GM21529 (cell line): ENCODE measurements at regions not wholly inside any gene's neighbourhood (a gene's known extent, or its start where the extent isn't known, plus 50 kb on each side); places are given as distances from the start of the nearest gene placed in this dataset.

Experiments
- ATAC-seq: cut with Tn5 transposase; IDR thresholded peaks from one replicate; pipeline ENCODE4 v1.9.1; 2021; ENCODE audit not compliant: unreplicated experiment

DNA sequence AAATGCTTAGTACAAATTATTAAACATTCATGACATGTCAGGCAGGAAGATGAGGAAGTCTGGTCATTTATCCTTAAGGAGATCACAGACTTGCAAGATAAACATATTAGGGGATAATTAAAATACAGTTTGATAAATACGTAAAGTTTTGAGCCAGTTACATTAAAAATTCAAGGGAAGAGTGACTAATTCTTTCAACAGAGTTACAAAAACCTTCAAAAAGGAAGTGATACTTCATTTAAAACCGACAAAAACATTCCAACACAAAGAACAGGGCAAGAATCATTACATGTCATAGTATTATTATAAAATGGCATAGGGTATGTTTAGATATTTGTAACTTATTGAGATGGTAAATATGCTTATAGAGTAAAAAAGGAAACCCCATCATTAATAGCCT is 636.0 kb downstream of the NR4A2 start:
- no peak for ATAC-seq

DNA sequence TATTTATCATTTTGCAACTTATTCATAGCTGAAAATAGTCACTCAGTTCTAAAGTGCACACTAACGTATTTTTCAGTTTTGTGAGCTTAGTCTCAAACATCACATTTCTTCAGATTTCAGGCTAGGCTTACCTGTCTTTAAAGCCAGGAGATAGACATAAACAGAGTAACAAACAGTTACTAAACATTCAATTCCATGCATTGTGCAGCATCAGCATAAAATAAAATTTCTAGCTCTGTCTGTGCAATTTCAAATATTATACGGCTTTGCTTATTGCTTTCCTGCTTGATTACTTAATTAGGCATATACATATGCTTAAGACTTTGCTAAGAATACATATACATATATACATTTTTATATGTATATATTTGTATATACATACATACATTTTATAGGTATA is 637.0 kb downstream of the NR4A2 start:
- ATAC-seq, result no peak

DNA sequence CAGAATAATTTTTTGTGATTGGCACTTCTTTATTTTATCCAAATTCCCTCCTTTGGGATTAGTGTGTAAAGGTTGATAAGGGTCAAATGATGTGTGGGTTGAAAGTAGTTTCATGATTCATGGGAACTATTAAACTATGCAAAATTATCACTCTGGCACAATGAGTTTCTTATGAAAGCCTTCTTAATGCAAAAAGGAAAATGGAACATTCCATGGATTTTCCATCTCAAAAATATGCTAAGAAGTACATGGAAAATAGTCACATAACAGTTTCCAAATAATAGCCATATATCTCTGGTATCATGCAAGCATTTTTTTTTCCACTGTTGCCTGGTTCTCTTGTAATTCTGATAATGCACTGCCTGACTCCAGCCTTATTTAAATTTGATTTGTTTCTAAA is 639.7 kb downstream of the NR4A2 start:
- ATAC-seq, result no peak

DNA sequence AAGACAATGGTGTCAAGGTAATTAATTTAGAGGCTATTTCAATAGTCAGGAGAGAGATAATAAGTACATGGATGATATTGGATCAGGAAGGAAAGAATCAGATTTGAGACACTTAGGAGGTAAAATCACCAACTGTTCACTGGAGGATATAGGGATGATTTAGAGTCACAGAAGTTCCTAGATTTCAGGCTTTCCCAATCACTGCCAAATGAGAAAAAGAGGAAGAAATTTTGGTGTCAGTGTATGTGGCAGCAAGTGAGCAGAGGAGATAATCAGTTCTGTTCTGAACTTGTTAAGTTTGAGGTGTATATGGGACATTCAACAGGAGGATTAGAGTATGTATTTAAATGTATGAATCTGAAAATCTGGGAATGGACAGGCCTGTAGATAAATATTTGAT is 640.4 kb downstream of the NR4A2 start:
- no peak for ATAC-seq

GRCh38 chr2:155690785-155691184 is 641.7 kb downstream of the NR4A2 start:
- peak; percentile 93 for ATAC-seq

- ATAC-seq, result no peak
Measured at GRCh38 chr2:155689791-155690190, 642.7 kb downstream of the NR4A2 start.

DNA sequence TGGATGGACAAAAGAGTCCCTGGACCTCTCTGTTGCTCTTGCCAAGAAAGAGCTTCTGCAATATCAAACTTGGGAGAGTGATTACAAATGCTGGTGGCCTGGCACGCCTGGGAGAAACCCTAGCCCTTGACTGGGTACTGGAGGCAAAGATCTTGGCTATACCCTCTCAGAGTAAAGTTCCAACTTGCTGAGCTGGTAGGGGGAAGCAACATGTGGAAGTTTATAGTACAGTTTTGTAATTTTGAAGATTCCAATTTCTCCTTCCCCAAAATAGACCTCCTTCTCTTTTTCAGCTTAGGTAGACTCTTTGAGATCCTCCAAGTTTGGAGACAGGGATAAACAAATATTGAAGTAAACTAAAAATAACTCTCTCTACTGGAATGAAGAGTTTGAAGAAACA is 645.3 kb downstream of the NR4A2 start:
- ATAC-seq, result no peak

DNA sequence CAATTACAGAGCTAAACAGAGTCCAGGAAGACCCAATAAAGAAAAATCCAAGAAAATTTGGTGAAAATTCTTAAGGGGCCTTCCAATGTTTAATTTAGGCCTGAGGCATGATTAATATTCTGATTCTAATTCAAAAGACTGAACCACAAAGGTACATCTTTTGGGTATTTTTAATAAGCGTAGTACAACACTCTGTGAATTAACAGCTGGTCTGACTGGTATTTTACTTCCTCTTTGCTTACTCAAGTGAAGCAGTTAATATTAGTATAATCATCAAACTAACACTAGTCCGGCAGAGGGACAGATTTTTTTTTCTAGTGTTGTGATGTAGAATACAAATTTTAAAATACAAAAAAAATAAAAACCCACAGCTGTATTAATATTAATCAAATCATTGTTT is 652.9 kb downstream of the NR4A2 start:
- peak; percentile 87 for ATAC-seq

DNA sequence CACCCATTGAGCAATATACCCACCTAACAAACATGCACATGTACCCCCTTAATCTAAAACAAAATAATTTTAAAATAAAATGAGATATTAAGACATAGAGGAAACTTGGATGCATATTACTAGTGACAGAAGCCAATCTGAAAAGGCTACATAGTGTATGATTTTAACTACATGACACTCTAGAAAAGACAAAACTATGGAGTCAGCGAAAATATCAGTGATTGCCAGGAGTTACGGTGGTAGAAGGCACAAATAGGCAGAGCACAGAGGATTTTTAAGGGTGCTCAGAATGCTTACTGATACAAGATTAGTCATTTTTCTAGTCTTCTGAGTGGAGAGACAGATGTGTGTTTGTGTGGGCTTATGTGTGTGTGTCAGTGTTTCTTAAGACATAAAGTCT is 656.6 kb downstream of the NR4A2 start:
- ATAC-seq, result no peak

DNA sequence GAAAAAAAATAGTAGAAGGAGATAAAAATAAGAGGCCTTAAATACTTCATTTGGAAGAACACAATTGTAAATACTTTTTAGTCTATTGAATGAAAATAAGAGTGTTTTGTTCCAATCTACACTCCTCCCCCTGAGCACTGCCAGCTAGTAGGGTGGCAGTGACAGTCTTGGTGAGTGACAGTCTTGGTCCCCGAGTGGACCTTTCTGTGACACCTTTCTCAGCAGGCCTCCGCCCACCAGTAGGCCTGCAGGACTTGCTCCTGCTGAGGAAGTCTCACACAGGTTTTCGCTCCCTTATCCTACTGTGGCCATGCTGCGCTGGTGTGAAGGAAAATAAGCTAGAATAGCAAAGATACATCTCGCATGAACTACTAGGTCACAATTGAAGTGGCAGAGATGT is 666.8 kb downstream of the NR4A2 start:
- no peak for ATAC-seq

DNA sequence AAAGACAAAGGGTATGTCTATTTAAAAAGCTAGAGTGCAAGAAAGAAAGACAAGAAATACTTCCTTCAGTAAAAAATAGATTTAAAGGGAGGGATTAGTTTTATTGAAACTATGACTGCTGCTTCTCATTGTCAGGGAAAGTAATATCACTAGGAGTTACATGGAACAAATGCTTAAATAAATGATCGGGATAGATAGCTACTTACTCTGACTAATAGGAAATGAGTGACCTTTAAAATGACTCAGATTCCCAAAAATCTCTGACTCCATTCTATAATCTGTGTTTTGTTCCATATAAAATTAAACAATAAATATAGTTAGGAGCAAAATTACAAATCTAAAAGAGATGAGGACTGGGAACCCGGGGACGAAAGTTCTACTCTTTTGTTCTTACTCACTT is 669.3 kb downstream of the NR4A2 start:
- ATAC-seq, result no peak

DNA sequence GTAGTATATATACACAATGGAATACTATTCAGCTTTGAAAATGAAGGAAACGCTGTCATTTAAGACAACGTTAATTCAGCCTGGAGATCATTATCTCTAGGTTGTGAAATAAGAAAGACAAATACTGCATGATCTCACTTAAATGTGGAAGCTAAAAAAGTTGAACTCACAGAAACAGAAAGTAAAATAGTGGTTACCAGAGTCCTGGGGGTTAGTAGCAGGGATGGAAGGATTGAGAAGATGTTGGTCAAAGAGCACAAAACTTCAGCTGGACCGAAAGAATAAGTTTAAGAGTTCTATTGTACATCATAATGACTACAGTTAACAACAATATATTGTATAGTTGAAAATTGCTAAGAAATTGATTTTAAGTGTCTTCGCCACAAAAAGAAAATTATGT is 670.3 kb downstream of the NR4A2 start:
- ATAC-seq, result no peak

GRCh38 chr2:155653176-155653575 is 679.3 kb downstream of the NR4A2 start:
- ATAC-seq, result no peak

DNA sequence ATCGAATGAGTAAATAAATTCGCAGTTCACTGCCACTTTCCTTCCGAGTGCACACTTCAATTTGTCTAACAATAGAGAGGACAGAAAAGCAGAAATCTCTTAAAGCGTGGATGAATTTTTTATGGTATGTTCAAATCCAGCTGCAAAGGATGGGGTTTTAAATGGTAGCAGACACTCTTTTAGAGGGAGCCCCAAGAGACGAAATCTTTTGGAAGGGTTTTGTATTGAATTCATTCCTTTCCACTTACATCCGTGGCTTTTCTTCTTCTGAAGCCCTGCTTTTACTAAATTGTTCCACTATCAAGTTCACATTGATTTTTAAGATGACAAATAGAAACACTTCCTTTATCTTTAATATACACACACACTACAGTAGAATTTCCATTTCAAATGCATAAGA is 680.7 kb downstream of the NR4A2 start:
- ATAC-seq, result no peak

DNA sequence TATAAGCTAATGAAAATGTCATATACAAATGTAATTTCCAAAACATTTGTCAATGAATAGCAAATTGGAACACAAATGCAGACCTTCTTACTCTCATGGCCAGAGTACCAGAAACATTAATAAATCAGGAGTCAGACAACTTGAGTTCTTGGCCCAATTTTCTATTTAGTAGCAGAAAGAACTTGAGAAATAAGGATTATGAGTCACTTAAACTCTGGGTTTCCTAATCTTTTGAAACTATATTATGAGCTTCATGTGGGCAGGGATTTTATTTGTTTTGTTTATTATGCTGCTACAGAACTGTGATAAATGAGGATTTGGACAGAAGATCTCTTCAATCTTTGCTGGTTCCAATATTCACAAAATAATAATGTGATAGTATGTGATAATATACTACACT is 686.7 kb downstream of the NR4A2 start:
- no peak for ATAC-seq

- ATAC-seq, result no peak
Measured at GRCh38 chr2:155643056-155643775, 689.3 kb downstream of the NR4A2 start.

GRCh38 chr2:155633887-155634570 is 698.5 kb downstream of the NR4A2 start:
- peak; percentile 99 for ATAC-seq

- no peak for ATAC-seq
Measured at GRCh38 chr2:155633060-155633839, 699.3 kb downstream of the NR4A2 start.

DNA sequence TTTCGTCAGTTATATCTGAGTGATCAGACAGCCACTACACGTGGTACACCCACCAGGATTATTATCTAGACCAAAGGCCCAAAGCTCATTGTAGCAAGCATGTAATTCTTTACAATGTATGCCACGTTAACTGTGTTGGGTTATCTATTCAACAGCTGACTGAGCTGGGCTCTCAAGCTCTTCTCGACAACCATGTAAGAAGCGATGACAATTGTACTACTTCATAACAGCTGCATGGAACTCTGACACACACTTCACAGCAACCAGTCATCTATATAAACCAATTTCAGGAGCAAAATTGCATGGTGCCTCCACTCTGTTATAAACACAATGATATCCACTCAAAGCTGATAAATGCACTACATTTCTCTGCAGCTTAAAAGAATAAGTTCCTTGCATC is 701.8 kb downstream of the NR4A2 start:
- ATAC-seq, result no peak

DNA sequence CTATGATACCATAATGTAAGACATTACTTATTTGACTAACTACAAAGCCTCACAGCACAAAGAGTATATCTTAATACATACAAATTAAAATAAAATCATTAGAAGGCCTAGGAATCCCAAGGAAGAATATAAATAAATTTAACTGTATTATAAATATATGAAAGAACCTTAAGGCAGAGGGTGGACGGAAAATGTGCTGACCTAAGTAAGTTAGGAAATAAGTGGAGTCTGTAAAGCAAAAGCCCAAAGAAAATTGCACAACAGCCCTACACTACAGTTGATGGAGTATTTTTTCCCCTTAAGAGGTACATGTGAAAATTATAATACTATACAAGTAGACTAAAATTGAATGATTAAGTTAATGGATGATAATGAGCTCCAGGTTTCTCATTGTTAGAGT is 710.1 kb downstream of the NR4A2 start:
- ATAC-seq, result no peak

GRCh38 chr2:155600914-155601760 is 731.4 kb downstream of the NR4A2 start:
- no peak for ATAC-seq
